ENCODE measurements at regions not wholly inside any gene's neighbourhood (a gene's known extent, or its start where the extent isn't known, plus 50 kb on each side); places are given as distances from the start of the nearest gene placed in this dataset.

- no peak overlapping the region for H3K27ac ChIP-seq (ENCODE audit: low read length)
- no peak overlapping the region for H3K4me3 ChIP-seq (ENCODE audit: low read depth in 2 of 2, low read length in 2 of 2)
- BruUV-seq (replicated peaks), result no TSS peak
- ATAC-seq (no peak), DNase-seq (ENCODE audit: low read depth, low spot score) (no peak)
- H3K27me3 ChIP-seq (ENCODE audit: control insufficient read depth, insufficient read depth, low read length), result no peaks in the 10 kb centered on the region
- ChIA-PET POLR2A (no interaction called here), CTCF (no interaction called here)
- TF ChIP-seq, protein P1, sequence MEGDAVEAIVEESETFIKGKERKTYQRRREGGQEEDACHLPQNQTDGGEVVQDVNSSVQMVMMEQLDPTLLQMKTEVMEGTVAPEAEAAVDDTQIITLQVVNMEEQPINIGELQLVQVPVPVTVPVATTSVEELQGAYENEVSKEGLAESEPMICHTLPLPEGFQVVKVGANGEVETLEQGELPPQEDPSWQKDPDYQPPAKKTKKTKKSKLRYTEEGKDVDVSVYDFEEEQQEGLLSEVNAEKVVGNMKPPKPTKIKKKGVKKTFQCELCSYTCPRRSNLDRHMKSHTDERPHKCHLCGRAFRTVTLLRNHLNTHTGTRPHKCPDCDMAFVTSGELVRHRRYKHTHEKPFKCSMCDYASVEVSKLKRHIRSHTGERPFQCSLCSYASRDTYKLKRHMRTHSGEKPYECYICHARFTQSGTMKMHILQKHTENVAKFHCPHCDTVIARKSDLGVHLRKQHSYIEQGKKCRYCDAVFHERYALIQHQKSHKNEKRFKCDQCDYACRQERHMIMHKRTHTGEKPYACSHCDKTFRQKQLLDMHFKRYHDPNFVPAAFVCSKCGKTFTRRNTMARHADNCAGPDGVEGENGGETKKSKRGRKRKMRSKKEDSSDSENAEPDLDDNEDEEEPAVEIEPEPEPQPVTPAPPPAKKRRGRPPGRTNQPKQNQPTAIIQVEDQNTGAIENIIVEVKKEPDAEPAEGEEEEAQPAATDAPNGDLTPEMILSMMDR (IDR thresholded peaks at IDR 0.05), result no peak
- TF ChIP-seq TCF7L2 (IDR thresholded peaks at IDR 0.05; ENCODE audit: low read depth, low read length) (no peak), POLR2AphosphoS5 (IDR thresholded peaks at IDR 0.05; ENCODE audit: low read depth, low read length) (no peak), SIN3A (IDR thresholded peaks at IDR 0.05; ENCODE audit: borderline replicate concordance, insufficient read depth, low read depth, low read length) (no peak), REST (IDR thresholded peaks at IDR 0.05; ENCODE audit: insufficient read depth in 1 of 2, low read depth in 2 of 2, low read length in 1 of 2) (no peak)
- H3K36me3 ChIP-seq (ENCODE audit: control insufficient read depth, insufficient read depth, low read length), result no peaks in the 10 kb centered on the region
- H3K9me3 ChIP-seq (ENCODE audit: control insufficient read depth, insufficient read depth, low read depth, low read length), result no peaks in the 10 kb centered on the region
- H3K4me1 ChIP-seq (ENCODE audit: control insufficient read depth, insufficient read depth, low read length), result no peaks in the 10 kb centered on the region
- in situ Hi-C loops (cut with HindIII; ENCODE audit: low pct_unique_long_range_greater_than_20kb, low sequenced_read_pairs) (no loop called here), intact Hi-C loops (cut with micrococcal nuclease; ENCODE audit: unreplicated experiment) (no loop called here)
These were observed 665.1 kb upstream of the PLXNA2 start for GRCh38 chr1:208909011-208909984.

GRCh38 chr1:208910161-208910560 is 666.0 kb upstream of the PLXNA2 start:
- in situ Hi-C loops (cut with HindIII; ENCODE audit: low pct_unique_long_range_greater_than_20kb, low sequenced_read_pairs), result no loop called here
- CTCF ChIA-PET, result no interaction called here
- ATAC-seq, result no peak
- POLR2A ChIA-PET, result no interaction called here
- Histone ChIP-seq H3K27ac (ENCODE audit: low read length) (no peak overlapping the region), H3K4me1 (ENCODE audit: control insufficient read depth, insufficient read depth, low read length) (no peaks in the 10 kb centered on the region), H3K27me3 (ENCODE audit: control insufficient read depth, insufficient read depth, low read length) (no peaks in the 10 kb centered on the region), H3K36me3 (ENCODE audit: control insufficient read depth, insufficient read depth, low read length) (no peaks in the 10 kb centered on the region), H3K9me3 (ENCODE audit: control insufficient read depth, insufficient read depth, low read depth, low read length) (no peaks in the 10 kb centered on the region), H3K4me3 (ENCODE audit: low read depth in 2 of 2, low read length in 2 of 2) (no peak overlapping the region)
- BruUV-seq (replicated peaks), result no TSS peak
- TF ChIP-seq, protein P1 (IDR thresholded peaks at IDR 0.05), result no peak
- no peak for TF ChIP-seq POLR2AphosphoS5 (IDR thresholded peaks at IDR 0.05; ENCODE audit: low read depth, low read length)
- intact Hi-C loops (cut with micrococcal nuclease; ENCODE audit: unreplicated experiment), result no loop called here
- no peak for DNase-seq (ENCODE audit: low read depth, low spot score)
